ENCODE measurements at regions not wholly inside any gene's neighbourhood (a gene's known extent, or its start where the extent isn't known, plus 50 kb on each side); places are given as distances from the start of the nearest gene placed in this dataset.
"Not testable (repeated sequence)": the region's sequence is repeated elsewhere in the genome, so short reads cannot be mapped to it uniquely, and the experiment has no call there.

GRCh38 chr2:35112367-35112766 lies 1243.2 kb upstream of the CRIM1 start:
- DNase-seq (ENCODE audit: low spot score), result not testable (repeated sequence)

- no peak for DNase-seq (ENCODE audit: low spot score)
Measured at GRCh38 chr2:35104309-35104708, 1251.3 kb upstream of the CRIM1 start.

- DNase-seq (ENCODE audit: low spot score), result no peak
Measured at GRCh38 chr2:35099342-35099741, 1256.2 kb upstream of the CRIM1 start.

GRCh38 chr2:35082072-35082471 lies 1273.5 kb upstream of the CRIM1 start:
- DNase-seq (ENCODE audit: low spot score), result no peak

GRCh38 chr2:35081622-35082015 lies 1274.0 kb upstream of the CRIM1 start:
- no peak for DNase-seq (ENCODE audit: low spot score)

- no peak for DNase-seq (ENCODE audit: low spot score)
Measured at GRCh38 chr2:35081001-35081621, 1274.5 kb upstream of the CRIM1 start.

DNA sequence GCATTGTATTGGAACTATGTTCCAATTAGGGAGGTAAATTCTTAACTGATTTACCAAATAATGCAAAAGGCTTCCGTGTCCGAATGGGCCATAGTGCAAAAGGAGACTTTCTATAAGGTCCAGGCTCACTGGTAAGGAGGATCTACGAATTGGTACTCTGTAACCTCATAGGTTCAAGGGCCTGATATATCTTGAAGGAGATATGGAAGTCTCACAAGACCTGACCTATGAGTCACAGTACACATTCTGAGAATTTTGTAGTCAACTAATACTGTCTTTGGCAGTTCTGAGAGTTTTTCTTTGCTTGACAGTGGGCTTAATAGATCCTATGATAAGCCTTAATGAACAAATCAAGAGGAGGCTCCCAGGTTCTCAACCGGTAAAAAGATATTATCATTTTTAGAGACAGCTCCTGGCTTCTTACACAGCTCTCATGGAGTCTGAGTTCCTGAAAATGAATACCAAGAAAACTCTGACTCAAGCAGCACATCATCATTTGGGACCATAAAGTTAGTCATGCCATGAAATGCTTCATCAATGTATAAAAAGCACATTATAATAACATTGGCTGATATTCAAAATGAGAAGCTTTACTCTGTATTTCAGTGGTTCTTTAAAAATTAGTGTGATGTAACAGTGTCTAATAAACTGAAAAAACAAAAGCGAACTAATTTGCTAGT lies 1275.2 kb upstream of the CRIM1 start:
- no peak for DNase-seq (ENCODE audit: low spot score)

DNA sequence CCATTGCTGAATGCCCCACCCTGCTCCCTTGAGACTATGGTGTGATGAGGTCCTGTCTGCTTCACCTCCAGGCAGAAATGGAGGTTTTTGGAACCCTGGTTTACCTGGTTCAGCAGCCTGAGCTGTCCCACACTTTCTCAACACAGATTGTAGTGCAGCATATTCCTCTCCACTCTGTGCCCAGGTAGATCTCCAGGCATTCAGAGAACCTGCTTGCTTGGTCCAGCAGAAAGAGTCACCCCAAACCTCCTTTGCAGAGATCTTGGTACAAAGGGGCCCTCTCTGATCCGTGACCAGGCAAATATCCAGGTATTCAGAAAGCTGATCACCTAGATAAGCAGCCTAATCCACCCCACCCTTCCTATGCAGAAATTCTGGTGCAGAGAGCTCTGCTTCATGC lies 1288.2 kb upstream of the CRIM1 start:
- no peak for DNase-seq (ENCODE audit: low spot score)

- no peak for DNase-seq (ENCODE audit: low spot score)
Measured at GRCh38 chr2:35063836-35064235, 1291.7 kb upstream of the CRIM1 start.

DNA sequence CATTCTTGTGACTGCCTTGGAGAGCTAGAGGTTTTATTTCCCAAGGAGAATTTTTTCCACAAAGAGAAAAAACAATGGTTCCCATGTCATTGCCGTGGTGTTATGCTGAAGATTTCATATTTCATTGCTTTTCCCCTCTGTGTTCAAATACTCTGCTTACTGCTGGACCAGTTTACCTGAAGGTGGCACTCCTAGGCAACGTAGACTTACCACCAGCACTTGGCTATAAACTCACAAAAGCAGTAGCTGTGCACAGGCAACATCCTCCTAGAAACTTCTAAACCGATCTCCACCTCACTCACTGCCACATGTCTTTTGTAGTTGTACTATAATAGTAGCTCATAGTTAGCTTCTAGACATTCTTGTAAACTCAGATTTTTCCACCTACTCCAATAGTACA lies 1319.7 kb upstream of the CRIM1 start:
- DNase-seq (ENCODE audit: low spot score), result peak; percentile 10

DNA sequence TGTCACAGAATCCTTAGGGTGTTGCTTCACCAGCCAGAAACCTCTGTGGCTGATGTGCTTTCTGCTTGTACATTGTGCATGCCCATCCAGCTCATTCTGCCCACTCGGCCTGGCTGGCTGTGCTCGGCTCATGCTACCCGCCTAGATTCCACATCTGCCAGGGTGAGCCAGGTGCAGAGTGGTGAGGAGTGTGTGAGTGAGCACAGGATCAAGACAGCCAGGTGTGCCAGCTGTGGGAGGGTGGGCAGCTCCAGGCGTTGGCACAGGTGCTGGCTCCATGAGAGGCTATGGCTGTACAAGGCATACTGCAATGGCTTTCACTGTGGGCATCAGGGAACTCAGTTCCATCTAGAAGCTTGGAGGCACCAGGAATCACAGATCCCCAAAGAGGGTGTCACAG lies 1321.8 kb upstream of the CRIM1 start:
- DNase-seq (ENCODE audit: low spot score), result no peak

GRCh38 chr2:35023545-35023944 lies 1332.0 kb upstream of the CRIM1 start:
- DNase-seq (ENCODE audit: low spot score), result no peak

DNA sequence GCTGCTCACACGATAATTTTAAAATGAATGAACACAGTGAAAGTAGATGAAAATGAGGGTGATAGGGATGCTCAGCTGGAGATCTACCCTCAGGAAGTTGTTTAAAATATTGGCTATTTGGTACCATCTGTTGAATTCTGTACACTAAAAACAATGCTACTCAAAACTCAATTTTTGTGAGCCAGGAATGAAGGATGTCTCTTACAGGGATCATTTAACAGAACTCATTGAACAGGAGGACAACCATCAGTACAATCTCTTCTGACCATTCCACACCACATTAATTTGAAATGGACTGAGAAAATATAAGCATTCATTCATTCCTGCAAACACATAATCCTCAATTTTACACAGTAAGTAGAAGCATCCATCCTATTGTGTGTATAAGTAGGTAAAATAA lies 1355.1 kb upstream of the CRIM1 start:
- DNase-seq (ENCODE audit: low spot score), result no peak

DNA sequence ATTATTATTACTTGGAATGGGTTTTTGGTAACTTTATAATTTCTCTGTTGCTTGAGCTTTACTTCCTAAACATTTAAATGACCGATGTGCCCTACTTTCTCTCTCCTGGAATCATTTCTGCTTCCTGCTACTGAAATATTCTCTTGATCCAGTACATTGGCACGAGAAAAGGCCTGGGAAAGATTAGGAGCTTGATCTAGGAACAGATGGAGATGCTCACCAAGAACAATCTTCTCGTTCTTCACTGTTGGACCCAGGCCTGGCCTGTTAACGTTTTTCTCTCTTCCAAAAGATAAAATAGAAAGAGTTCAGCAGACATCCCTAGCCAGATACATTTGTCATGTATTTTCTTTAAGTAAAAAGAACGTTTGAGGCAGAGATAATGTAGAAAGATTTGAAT lies 1356.8 kb upstream of the CRIM1 start:
- DNase-seq (ENCODE audit: low spot score), result no peak

DNA sequence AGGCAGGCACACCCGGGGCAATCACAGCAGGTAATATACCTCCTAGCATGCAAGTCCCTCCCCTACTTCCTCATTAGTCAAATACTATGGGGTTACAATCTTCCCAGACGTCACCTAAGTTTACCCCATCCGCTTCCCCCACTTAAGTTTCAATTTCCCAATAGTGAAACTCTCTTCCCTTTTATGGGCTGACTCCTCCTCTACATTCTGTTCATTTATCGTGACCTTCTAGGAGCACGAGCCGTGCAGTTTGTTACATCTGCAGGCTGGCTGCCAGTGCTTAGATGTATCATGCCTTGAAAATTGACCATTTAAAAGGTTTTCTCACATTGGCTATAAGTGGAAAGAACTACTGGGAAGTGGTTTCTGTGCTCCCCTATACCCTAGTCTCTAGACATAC lies 1357.8 kb upstream of the CRIM1 start:
- no peak for DNase-seq (ENCODE audit: low spot score)

GRCh38 chr2:34995196-34995595 lies 1360.4 kb upstream of the CRIM1 start:
- DNase-seq (ENCODE audit: low spot score), result no peak

DNA sequence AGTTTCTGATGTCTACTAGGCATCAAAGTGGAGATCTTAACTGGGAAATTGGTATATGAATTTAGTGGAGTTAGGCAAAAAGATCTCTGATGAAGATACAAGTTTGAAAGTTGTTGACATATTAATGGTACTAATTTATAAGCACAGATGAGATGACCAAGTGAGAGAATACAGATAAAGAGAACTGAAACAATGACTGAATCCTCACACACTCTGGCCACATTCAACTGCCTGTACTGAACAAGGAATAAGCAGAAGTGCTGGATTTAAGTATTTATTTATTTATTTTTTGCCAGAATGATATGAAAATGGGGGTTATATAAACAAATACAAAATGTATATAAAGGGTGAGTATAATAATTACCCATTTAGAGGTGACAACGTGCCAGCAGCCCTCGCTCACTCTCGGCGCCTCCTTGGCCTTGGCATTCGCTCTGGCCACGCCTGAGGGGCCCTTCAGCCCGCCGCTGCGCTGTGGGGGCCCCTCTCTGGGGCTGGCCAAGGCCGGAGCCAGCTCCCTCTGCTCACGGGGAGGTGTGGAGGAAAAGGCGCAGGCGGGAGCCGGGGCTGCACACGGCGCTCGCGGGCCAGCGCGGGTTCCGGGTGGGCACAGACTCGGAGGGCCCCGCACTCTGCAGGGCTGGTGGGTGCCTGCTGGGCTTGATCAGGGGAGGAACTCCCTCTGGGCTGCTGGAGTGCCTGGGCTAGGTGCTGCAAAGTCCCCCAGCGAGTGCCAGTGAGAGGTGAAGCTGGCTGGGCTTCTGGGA lies 1363.9 kb upstream of the CRIM1 start:
- DNase-seq (ENCODE audit: low spot score), result no peak

DNA sequence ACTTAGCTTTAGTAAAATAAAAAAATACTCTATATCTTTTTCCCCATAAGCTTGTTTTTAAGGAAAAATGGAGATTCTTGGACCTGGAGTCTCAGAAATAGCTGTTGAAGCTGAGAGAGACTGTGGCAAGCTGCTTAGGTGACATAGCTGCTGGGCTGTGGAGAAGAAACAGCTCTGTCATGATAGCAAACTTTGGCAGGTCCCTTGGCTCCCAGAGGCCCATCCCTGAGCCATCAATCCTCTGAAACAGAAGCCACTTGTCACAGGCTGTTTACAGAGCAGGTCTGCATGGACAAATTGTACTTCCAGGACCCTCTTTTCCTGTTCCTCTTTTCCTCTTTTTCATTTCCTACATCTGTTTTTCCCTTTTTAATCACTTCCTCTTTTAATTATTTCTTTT lies 1370.1 kb upstream of the CRIM1 start:
- no peak for DNase-seq (ENCODE audit: low spot score)

- no peak for DNase-seq (ENCODE audit: low spot score)
Measured at GRCh38 chr2:34980689-34981088, 1374.9 kb upstream of the CRIM1 start.

DNA sequence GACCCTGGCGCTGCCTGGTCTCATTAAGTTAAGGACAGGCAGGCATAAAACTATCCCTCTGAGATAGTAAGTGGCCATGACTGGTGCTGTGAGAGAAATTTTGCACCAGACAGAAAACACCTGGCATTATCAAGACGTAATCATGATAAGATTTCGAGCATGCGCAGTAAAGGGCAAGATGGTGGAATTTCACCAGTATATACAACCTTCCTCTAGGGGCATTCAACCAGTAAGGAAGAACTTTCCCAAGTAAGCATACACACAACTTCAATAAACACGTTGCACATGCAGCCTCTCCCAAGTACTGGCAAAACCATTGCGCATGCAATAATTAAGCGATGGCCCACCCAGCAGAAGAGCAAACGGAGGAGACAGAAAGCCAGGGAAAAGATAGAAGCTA lies 1376.4 kb upstream of the CRIM1 start:
- no peak for DNase-seq (ENCODE audit: low spot score)

DNA sequence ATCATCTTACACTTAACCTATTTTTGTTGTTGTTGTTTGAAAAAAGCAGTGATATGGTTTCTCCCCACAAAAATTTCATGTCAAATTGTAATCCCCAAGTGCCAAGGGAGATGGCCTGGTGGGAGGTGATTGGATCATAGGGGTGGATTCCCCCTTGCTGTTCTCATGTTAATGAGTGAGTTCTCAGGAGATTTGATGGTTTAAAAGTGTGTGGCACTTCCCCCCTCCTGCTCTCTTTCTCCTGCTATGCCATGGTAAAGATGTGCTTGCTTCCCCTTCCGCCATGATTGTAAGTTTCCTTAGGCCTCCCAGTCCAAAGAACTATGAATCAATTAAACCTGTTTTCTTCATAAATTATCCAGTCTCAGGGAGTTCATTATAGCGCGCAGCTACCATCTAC lies 1362.7 kb upstream of the FAM98A start:
- no peak for DNase-seq (ENCODE audit: low spot score)

- no peak for DNase-seq (ENCODE audit: low spot score)
Measured at GRCh38 chr2:34954758-34955157, 1355.7 kb upstream of the FAM98A start.

DNA sequence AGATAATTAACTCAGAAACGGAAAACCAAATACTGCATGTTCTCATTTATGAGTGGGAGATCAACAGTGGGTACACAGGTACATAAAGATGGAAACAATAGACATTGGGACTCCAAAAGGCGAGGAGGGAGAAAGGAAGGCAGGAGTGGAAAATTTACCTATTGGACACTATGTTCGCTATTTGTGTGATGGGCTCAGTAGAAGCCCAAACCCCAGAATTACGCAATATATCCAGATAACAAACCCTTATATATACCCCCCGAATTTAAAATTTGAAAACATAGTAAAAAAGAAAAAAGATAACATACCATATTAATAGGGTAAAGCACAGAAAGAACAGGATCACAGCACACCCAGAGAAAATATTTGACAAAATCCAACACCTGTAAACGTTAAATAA lies 1351.7 kb upstream of the FAM98A start:
- no peak for DNase-seq (ENCODE audit: low spot score)
